ENCODE measurements at regions not wholly inside any gene's neighbourhood (a gene's known extent, or its start where the extent isn't known, plus 50 kb on each side); places are given as distances from the start of the nearest gene placed in this dataset.

DNA sequence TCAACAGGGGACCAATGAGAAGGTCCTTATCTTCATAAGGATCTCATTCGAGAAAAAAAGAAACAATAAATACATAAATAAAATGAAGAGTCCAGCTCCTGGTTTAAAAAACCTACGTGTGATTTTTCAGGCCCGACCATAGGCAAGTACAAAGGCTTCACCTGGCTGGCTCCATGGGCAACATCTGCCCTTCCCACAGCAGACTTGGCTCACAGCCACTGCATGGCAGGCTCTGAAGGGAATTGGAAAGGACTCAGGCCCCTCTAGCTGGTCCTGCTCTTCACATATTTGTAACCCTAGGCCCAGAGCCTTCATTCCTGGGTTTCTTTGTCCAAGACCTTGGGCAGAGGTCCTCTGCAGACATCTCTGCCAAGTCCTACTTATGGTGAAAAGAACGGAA lies 228.1 kb downstream of the QDPR start:
- TF ChIP-seq, protein P1, sequence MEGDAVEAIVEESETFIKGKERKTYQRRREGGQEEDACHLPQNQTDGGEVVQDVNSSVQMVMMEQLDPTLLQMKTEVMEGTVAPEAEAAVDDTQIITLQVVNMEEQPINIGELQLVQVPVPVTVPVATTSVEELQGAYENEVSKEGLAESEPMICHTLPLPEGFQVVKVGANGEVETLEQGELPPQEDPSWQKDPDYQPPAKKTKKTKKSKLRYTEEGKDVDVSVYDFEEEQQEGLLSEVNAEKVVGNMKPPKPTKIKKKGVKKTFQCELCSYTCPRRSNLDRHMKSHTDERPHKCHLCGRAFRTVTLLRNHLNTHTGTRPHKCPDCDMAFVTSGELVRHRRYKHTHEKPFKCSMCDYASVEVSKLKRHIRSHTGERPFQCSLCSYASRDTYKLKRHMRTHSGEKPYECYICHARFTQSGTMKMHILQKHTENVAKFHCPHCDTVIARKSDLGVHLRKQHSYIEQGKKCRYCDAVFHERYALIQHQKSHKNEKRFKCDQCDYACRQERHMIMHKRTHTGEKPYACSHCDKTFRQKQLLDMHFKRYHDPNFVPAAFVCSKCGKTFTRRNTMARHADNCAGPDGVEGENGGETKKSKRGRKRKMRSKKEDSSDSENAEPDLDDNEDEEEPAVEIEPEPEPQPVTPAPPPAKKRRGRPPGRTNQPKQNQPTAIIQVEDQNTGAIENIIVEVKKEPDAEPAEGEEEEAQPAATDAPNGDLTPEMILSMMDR (IDR thresholded peaks at IDR 0.05) = no peak
- TF ChIP-seq POLR2A (IDR thresholded peaks at IDR 0.05) = no peak
